ENCODE measurements at regions not wholly inside any gene's neighbourhood (a gene's known extent, or its start where the extent isn't known, plus 50 kb on each side); places are given as distances from the start of the nearest gene placed in this dataset.
"Not testable (repeated sequence)": the region's sequence is repeated elsewhere in the genome, so short reads cannot be mapped to it uniquely, and the experiment has no call there.

GRCh38 chr10:43997330-43997729, 348.6 kb upstream of the ZNF32 start:
- Mint-ChIP-seq H3K4me1 (ENCODE audit: low read depth, unreplicated experiment) (no peaks in the 10 kb centered on the region), H3K36me3 (ENCODE audit: insufficient read depth, unreplicated experiment) (no peaks in the 10 kb centered on the region), H3K9me3 (ENCODE audit: low read depth, unreplicated experiment) (peaks cover 10% of the 10 kb centered on the region), H3K27ac (ENCODE audit: unreplicated experiment) (no peak overlapping the region), H3K27me3 (ENCODE audit: unreplicated experiment) (no peaks in the 10 kb centered on the region), H3K4me3 (ENCODE audit: low read depth, unreplicated experiment) (no peak overlapping the region)
- intact Hi-C loops (cut with micrococcal nuclease; ENCODE audit: unreplicated experiment), result no loop called here
- CTCF ChIA-PET, result interaction anchor here (0.6 kb wide), 1 partner anchor 38 kb away, joined by 3 read pairs; no protein-coding TSS in a partner anchor
- TF ChIP-seq, protein P1, sequence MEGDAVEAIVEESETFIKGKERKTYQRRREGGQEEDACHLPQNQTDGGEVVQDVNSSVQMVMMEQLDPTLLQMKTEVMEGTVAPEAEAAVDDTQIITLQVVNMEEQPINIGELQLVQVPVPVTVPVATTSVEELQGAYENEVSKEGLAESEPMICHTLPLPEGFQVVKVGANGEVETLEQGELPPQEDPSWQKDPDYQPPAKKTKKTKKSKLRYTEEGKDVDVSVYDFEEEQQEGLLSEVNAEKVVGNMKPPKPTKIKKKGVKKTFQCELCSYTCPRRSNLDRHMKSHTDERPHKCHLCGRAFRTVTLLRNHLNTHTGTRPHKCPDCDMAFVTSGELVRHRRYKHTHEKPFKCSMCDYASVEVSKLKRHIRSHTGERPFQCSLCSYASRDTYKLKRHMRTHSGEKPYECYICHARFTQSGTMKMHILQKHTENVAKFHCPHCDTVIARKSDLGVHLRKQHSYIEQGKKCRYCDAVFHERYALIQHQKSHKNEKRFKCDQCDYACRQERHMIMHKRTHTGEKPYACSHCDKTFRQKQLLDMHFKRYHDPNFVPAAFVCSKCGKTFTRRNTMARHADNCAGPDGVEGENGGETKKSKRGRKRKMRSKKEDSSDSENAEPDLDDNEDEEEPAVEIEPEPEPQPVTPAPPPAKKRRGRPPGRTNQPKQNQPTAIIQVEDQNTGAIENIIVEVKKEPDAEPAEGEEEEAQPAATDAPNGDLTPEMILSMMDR (IDR thresholded peaks at IDR 0.05; ENCODE audit: unreplicated experiment), result no peak
- DNase-seq, result no peak
- no TSS peak for BruUV-seq (replicated peaks)

DNA sequence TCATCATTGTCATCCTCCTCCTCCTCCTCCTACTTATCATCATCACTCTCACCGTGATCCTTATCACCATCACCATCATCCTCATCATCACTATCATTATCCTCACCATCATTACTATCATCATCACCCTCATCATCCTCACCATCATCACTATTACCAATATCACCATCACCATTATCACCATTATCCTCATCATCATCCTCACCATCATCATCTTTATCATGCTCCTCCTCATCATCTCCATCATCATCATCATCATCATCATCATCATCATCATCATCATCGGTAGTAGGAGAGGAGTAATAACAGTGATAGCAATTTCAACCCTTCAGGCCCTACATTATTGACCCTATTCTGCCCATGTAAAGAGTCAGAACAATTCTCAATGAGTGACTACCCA, 345.9 kb upstream of the ZNF32 start:
- TF ChIP-seq, protein P1 (IDR thresholded peaks at IDR 0.05; ENCODE audit: unreplicated experiment), result no peak
- Mint-ChIP-seq H3K4me3 (ENCODE audit: low read depth, unreplicated experiment) (no peak overlapping the region), H3K27me3 (ENCODE audit: unreplicated experiment) (no peaks in the 10 kb centered on the region), H3K36me3 (ENCODE audit: insufficient read depth, unreplicated experiment) (no peaks in the 10 kb centered on the region), H3K9me3 (ENCODE audit: low read depth, unreplicated experiment) (peaks cover 15% of the 10 kb centered on the region), H3K27ac (ENCODE audit: unreplicated experiment) (no peak overlapping the region), H3K4me1 (ENCODE audit: low read depth, unreplicated experiment) (no peaks in the 10 kb centered on the region)
- CTCF ChIA-PET, result no interaction called here
- BruUV-seq (replicated peaks), result no TSS peak
- no peak for DNase-seq
- intact Hi-C loops (cut with micrococcal nuclease; ENCODE audit: unreplicated experiment), result no loop called here

DNA sequence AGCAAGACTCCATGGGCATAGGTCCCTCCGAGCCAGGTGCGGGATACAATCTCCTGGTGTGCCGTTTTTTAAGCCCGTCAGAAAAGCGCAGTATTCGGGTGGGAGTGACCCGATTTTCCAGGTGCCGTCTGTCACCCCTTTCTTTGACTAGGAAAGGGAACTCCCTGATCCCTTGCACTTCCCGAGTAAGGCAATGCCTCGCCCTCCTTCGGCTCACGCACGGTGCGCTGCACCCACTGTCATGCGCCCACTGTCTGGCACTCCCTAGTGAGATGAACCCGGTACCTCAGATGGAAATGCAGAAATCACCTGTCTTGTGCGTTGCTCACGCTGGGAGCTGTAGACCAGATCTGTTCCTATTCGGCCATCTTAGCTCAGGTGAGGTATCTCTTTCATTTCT, 344.1 kb upstream of the ZNF32 start:
- CTCF ChIA-PET; BruUV-seq (replicated peaks); H3K36me3 Mint-ChIP-seq (ENCODE audit: insufficient read depth, unreplicated experiment): not testable (repeated sequence)

DNA sequence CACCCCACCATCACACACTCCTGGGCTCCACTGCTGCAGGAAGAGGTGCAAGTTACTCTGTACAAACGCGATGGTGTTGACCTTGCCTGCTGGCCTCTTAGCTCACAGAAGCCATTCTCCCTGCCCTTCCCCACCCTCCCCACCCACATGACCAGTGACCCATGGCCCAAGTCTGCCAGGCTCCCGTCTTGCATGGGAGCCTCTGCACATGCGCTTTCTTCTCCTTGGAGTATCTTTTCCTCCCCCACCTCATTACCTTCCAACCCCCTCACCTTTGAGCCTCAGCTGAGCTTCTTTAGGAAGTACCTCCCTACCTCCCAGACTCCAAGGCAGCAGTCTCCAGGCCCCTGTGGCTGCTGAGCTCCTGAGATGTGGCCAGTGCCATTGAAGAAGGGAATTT, 337.7 kb upstream of the ZNF32 start:
- CTCF ChIA-PET, result no interaction called here
- no peaks in the 10 kb centered on the region for H3K36me3 Mint-ChIP-seq (ENCODE audit: insufficient read depth, unreplicated experiment)
- H3K27ac Mint-ChIP-seq (ENCODE audit: unreplicated experiment), result no peak overlapping the region
- H3K9me3 Mint-ChIP-seq (ENCODE audit: low read depth, unreplicated experiment), result peaks cover 7% of the 10 kb centered on the region
- H3K4me1 Mint-ChIP-seq (ENCODE audit: low read depth, unreplicated experiment), result no peaks in the 10 kb centered on the region
- intact Hi-C loops (cut with micrococcal nuclease; ENCODE audit: unreplicated experiment), result no loop called here
- DNase-seq, result no peak
- TF ChIP-seq, protein P1 (IDR thresholded peaks at IDR 0.05; ENCODE audit: unreplicated experiment), result no peak
- BruUV-seq (replicated peaks), result no TSS peak
- no peaks in the 10 kb centered on the region for H3K27me3 Mint-ChIP-seq (ENCODE audit: unreplicated experiment)
- no peak overlapping the region for H3K4me3 Mint-ChIP-seq (ENCODE audit: low read depth, unreplicated experiment)

More for the DNA sequence above, 344.1 kb upstream of the ZNF32 start:
- H3K4me1 Mint-ChIP-seq (ENCODE audit: low read depth, unreplicated experiment); DNase-seq; H3K27me3 Mint-ChIP-seq (ENCODE audit: unreplicated experiment); H3K4me3 Mint-ChIP-seq (ENCODE audit: low read depth, unreplicated experiment); intact Hi-C loops (cut with micrococcal nuclease; ENCODE audit: unreplicated experiment); H3K27ac Mint-ChIP-seq (ENCODE audit: unreplicated experiment): not testable (repeated sequence)
- peaks cover 19% of the 10 kb centered on the region for H3K9me3 Mint-ChIP-seq (ENCODE audit: low read depth, unreplicated experiment)

- Mint-ChIP-seq H3K4me1 (ENCODE audit: low read depth, unreplicated experiment) (no peaks in the 10 kb centered on the region), H3K27ac (ENCODE audit: unreplicated experiment) (no peak overlapping the region), H3K9me3 (ENCODE audit: low read depth, unreplicated experiment) (peaks cover 7% of the 10 kb centered on the region), H3K4me3 (ENCODE audit: low read depth, unreplicated experiment) (no peak overlapping the region), H3K36me3 (ENCODE audit: insufficient read depth, unreplicated experiment) (no peaks in the 10 kb centered on the region), H3K27me3 (ENCODE audit: unreplicated experiment) (no peaks in the 10 kb centered on the region)
- BruUV-seq (replicated peaks), result no TSS peak
- intact Hi-C loops (cut with micrococcal nuclease; ENCODE audit: unreplicated experiment), result no loop called here
- no peak for DNase-seq
- TF ChIP-seq, protein P1 (IDR thresholded peaks at IDR 0.05; ENCODE audit: unreplicated experiment), result no peak
- CTCF ChIA-PET, result no interaction called here
Observed at GRCh38 chr10:43985941-43986340, 337.3 kb upstream of the ZNF32 start.

All from Calu3 (cell line).